ENCODE measurements at regions not wholly inside any gene's neighbourhood (a gene's known extent, or its start where the extent isn't known, plus 50 kb on each side); places are given as distances from the start of the nearest gene placed in this dataset.
A peak's percentile ranks its signal among the peaks of the same experiment; 100 is the strongest.

DNA sequence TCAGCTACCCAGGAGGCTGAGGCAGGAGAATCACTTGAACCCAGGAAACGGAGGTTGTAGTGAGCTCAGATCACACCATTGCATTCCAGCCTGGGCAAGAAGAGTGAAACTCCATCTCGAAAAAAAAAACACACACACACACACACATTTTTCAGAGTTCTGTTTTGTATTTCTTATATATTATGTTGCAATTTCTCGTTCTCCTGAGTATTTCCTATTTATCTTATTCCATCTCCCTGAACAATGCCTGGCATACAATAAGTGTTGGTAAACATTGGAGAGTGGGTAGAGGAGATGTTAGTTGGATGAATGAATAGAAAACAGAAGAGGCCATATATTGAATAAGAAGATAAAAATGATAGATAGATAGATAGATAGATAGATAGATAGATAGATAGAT, 167.8 kb upstream of the CDH5 start:
- ATAC-seq (ENCODE audit: low read depth in 2 of 2) (no peak), DNase-seq (no peak)
- Mint-ChIP-seq H3K4me1 (no peaks in the 10 kb centered on the region), H3K27ac (no peak overlapping the region), H3K4me3 (no peak overlapping the region), H3K9me3 (no peaks in the 10 kb centered on the region), H3K36me3 (no peaks in the 10 kb centered on the region), H3K27me3 (peaks cover 0 to 14% (median 4%) of the 10 kb centered on the region in 3 donors)

DNA sequence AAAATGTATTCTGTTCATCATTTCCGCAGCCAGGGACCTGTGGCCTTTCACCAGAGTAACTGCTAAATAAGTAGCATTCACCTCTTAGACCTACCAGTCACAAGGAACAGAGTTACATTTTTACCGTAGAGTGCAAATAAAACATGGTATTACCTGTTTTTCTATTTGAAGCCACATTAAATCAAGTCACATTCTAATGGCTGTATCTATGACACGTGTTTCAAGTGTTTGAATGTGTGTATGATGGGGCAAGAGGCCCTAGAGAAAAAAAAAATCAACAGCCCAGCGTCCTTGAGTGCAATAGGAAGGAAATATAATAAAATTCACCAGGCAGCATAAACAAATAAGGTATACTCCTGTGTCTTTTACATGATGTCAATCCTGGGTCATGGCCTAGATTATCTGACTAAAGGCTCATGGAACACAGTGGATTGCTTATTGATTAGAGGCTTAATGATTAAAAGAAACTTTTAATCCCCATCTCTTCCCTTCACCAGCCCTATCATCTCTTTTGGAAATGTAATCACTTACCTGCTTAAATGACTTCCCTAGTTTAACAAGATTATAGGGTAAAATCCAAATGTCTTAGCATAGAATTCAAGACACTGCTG, 168.7 kb upstream of the CDH5 start:
- Mint-ChIP-seq H3K27ac (no peak overlapping the region), H3K27me3 (peaks cover 0 to 14% (median 4%) of the 10 kb centered on the region in 3 donors), H3K9me3 (no peaks in the 10 kb centered on the region), H3K4me3 (no peak overlapping the region), H3K4me1 (no peaks in the 10 kb centered on the region), H3K36me3 (no peaks in the 10 kb centered on the region)
- ATAC-seq (ENCODE audit: low read depth in 2 of 2): no peak
- no peak for DNase-seq

DNA sequence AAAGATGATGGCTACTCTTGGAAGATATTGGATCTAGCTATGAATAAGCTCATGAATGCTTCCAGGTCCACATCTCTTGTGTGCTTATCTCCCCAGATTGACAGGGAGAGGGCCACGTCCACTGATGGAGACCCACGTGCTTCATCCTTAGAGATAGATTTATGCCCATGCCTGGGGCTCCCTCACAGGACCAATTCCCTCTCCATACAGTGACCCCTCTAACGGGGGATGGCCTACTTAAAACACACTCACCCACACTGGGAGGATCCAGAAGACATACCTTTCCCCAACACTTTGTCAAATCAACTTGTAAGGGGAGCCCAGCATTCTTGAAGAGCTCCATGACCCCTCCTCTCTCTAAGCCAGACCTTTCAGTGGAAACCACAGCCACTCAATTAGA, 169.7 kb upstream of the CDH5 start:
- Mint-ChIP-seq H3K4me1 (no peaks in the 10 kb centered on the region), H3K27ac (no peak overlapping the region), H3K27me3 (peaks cover 0 to 14% (median 7%) of the 10 kb centered on the region in 3 donors), H3K4me3 (no peak overlapping the region), H3K36me3 (no peaks in the 10 kb centered on the region), H3K9me3 (peaks cover 0 to 4% (median 0%) of the 10 kb centered on the region in 7 donors)
- no peak for DNase-seq
- no peak for ATAC-seq (ENCODE audit: low read depth in 2 of 2)

DNA sequence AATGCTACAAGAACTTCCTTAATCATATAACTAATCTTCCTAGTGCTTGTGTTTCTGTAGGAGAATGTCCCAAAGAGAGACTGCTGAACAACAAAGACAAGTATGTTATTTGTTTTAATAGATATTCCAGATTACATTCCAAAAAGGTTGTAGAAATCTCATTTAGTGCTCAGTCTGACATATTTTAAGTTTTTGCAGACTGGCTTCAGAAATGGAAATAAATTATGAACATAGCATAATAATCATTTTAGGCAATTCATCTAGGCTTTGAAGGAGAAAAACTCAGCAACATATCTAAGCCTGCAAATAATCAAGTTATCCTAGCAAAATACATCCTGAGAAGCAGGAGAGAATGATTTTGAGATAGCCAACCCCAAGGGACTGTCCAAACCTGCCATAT, 171.6 kb upstream of the CDH5 start:
- Mint-ChIP-seq H3K4me3 (no peak overlapping the region), H3K9me3 (peaks cover 0 to 11% (median under 1%) of the 10 kb centered on the region in 7 donors), H3K36me3 (no peaks in the 10 kb centered on the region), H3K27me3 (peaks cover 7 to 14% (median 8%) of the 10 kb centered on the region in 3 donors), H3K27ac (no peak overlapping the region), H3K4me1 (no peaks in the 10 kb centered on the region)
- no peak for DNase-seq
- no peak for ATAC-seq (ENCODE audit: low read depth in 2 of 2)

DNA sequence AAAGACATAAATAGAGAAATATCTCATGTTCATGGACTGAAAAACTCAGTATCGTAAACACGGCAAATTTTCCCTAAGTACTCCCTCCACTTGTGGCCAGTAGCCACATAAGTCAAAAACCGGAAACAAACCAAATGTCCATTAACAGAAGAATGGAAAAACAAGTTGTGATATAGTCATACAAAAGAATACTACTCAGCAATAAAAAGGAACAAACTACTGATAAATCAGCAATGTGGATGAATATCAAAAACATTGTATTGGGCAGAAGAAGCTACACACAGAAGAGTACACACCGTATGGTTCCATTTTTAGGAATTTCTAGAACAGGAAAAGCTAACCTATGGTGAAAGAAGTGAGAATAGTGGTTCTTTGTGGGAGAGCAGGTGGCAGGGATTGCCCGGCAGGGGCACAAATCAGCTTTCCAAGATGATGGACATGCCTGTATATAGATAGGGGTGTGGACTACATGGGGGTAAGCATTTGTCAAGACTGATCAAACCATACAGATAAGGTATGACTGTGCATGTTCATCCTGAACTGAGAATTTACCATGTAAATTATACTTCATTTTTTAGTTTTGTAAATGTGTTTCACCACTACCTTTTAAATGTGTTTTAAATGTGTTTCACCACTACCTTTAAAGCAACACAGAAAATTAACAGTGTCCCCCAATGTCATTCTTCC, 172.8 kb upstream of the CDH5 start:
- DNase-seq (no peak), ATAC-seq (ENCODE audit: low read depth in 2 of 2) (no peak)
- peak overlapping the region in 1 of 6 donors; percentile 10 for H3K27ac Mint-ChIP-seq
- H3K9me3 Mint-ChIP-seq: peaks cover 0 to 11% (median 1%) of the 10 kb centered on the region in 7 donors
- peaks cover 7 to 14% (median 11%) of the 10 kb centered on the region in 3 donors for H3K27me3 Mint-ChIP-seq
- no peaks in the 10 kb centered on the region for H3K36me3 Mint-ChIP-seq
- no peak overlapping the region for H3K4me3 Mint-ChIP-seq
- no peaks in the 10 kb centered on the region for H3K4me1 Mint-ChIP-seq

DNA sequence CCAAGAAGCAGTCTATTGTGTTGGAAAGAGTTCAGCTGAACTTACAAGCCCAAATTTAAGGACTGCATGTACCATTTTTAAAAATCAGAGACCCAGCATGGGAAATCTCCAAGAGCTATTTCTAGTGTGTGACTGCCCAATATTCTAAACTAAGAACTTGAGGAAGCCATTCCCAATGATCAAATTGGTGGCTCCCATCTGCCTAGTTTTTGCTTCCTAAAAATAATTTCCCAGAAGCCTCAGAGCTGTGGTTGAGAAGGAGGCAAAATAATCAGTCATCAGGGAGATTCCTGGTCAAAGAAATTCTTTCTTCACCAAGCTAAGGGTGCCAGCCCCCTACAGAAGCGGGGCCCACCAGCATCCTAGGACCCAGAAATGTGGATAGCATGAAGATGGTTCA, 176.1 kb upstream of the CDH5 start:
- Mint-ChIP-seq H3K36me3 (no peaks in the 10 kb centered on the region), H3K4me1 (no peaks in the 10 kb centered on the region), H3K4me3 (no peak overlapping the region), H3K27me3 (peaks cover 9 to 22% (median 11%) of the 10 kb centered on the region in 3 donors), H3K9me3 (peaks cover 0 to 11% (median 1%) of the 10 kb centered on the region in 7 donors), H3K27ac (no peak overlapping the region)
- DNase-seq (no peak), ATAC-seq (ENCODE audit: low read depth in 2 of 2) (no peak)

DNA sequence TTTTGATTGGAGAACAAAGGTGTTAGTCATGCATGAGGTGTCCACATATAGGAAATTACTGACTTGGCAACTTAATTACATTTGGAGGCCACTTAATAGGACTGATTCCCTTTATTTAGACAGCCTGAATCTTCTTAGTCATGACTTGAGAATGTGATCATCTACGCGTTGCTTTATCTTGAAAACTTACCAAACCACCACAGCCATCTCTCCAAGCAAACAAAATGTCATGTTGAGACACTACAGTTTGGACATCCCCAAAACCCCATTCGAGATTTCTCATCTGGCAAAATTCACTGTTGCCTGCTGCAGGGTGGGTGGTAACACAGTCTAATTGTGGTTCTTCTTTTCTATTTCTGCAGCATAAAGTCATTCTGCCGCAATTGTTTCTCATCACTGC, 176.5 kb upstream of the CDH5 start:
- no peak overlapping the region for H3K4me3 Mint-ChIP-seq
- no peak overlapping the region for H3K27ac Mint-ChIP-seq
- no peaks in the 10 kb centered on the region for H3K36me3 Mint-ChIP-seq
- no peak for ATAC-seq (ENCODE audit: low read depth in 2 of 2)
- peaks cover 0 to 11% (median 1%) of the 10 kb centered on the region in 7 donors for H3K9me3 Mint-ChIP-seq
- peaks cover 9 to 22% (median 11%) of the 10 kb centered on the region in 3 donors for H3K27me3 Mint-ChIP-seq
- DNase-seq: no peak
- no peaks in the 10 kb centered on the region for H3K4me1 Mint-ChIP-seq

DNA sequence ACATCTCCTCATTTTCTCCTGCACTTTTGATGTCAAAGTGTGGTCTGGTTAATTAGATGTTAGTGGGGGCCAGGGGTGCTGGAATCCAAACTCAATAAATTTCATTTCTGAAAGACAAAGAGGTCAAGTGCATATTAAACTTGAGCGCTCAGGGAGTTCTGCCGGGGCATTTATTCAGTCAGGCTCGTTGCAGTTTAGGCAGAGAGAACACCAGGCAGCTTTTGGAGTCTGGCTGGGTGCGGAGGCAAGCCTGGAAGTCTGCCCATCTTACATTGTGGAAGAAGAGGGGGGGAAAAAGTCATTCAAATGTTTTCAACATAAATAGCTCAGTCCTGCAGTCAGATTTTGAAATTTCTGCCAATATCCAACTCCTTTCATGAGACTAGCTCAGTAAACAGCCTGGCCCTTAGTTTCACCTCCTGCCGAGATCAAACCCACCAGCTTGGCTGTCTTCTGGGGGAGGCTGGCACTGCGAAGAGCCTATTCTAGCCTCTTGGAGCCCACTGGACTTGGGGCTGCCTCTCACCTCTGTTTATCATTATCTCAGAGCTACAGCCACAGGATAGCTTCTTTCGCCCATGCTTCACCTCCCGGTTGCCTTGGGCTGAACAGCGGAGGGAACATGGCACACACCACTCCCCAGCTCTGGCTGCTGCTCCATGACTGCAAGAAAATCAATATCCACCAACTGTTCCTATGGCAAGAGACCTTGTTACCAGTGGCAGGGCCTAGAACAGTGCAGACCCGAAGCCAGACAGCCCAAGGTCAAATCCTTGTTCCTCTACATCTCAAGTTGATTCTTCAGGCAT, 177.4 kb upstream of the CDH5 start:
- Mint-ChIP-seq H3K9me3 (peaks cover 0 to 11% (median 1%) of the 10 kb centered on the region in 7 donors), H3K27me3 (peaks cover 9 to 18% (median 11%) of the 10 kb centered on the region in 3 donors), H3K27ac (no peak overlapping the region), H3K4me1 (no peaks in the 10 kb centered on the region), H3K4me3 (no peak overlapping the region), H3K36me3 (no peaks in the 10 kb centered on the region)
- ATAC-seq (ENCODE audit: low read depth in 2 of 2) (no peak), DNase-seq (no peak)

DNA sequence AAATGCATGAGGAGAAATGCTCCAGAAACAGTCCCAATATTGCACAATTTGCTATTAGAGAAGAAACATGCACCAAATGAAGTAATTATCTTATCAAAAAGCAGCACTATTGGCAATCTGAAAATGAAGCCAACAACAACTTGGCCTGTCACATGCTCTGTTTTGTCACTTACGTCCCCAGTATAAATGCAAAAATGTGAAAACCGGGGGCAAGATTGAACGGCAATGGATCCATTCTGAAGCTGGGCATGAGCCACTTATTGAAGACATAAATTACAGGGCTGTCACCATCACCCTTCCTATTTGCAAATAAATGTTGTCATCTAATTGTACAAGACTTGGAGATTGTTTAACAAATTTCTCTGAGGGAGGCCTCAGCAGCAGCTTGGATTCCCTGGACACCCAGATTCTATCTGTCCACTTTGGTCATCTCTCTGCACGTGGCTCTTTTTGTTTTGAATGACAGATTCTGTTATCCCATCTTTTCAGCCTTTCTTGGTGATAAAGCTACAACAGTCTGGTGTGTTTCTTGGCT, 180.2 kb upstream of the CDH5 start:
- Mint-ChIP-seq H3K27me3 (peaks cover 9 to 12% (median 11%) of the 10 kb centered on the region in 3 donors), H3K27ac (no peak overlapping the region), H3K9me3 (peaks cover 0 to 14% (median 1%) of the 10 kb centered on the region in 7 donors), H3K4me1 (no peaks in the 10 kb centered on the region), H3K4me3 (no peak overlapping the region), H3K36me3 (no peaks in the 10 kb centered on the region)
- ATAC-seq (ENCODE audit: low read depth in 2 of 2) (no peak), DNase-seq (no peak)

DNA sequence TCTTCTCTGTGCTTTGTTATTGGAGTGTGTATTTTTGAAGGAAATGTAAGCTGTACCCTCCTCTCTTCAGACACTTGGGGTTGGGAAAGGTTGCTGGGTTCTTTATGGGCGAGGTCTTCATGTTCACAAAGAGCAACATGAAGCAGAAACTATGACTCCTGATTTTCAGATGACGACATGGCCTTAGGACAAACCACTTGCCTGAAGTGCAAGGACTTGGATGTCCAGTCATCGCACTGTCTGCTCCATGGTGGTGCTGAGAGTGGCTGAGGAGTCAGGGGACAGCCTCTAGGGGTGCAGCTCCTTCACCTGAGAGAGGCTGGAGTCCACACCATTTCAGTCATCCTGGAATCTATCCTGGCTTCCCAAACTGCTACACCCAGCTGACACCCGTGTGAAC, 183.9 kb upstream of the CDH5 start:
- peaks cover under 1 to 4% (median 3%) of the 10 kb centered on the region in 3 donors for H3K27me3 Mint-ChIP-seq
- H3K4me3 Mint-ChIP-seq: no peak overlapping the region
- peaks cover 3 to 29% (median 10%) of the 10 kb centered on the region in 7 donors for H3K9me3 Mint-ChIP-seq

DNA sequence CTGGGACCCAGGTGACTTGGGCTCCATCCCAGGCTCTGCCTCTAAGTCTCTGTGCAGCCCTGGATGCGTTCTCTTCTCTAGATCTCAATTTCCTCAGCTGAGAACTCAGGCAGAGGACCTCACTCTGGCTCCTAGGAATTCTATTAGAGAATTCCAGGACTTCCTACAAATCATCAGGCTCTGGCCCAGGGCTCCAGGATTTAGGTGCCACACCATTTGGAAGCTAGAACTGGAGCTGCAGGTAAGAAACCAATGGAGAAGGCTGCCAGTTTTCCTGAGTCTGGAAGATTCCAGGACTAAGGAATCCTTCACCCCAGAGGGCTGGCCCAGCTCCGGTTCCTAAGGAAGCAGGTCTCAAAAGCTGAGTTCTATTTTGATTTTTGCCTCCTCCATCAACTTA, 189.8 kb upstream of the CDH5 start:
- DNase-seq: no peak
- H3K9me3 Mint-ChIP-seq: peaks cover 3 to 30% (median 9%) of the 10 kb centered on the region in 7 donors
- H3K27ac Mint-ChIP-seq: peak overlapping the region in 1 of 6 donors; percentile 54
- H3K4me1 Mint-ChIP-seq: no peaks in the 10 kb centered on the region
- H3K36me3 Mint-ChIP-seq: no peaks in the 10 kb centered on the region
- H3K4me3 Mint-ChIP-seq: no peak overlapping the region
- no peak for ATAC-seq (ENCODE audit: low read depth in 2 of 2)
- H3K27me3 Mint-ChIP-seq: peaks cover 4 to 14% (median 7%) of the 10 kb centered on the region in 3 donors

More for the DNA sequence above, 183.9 kb upstream of the CDH5 start:
- no peaks in the 10 kb centered on the region for H3K36me3 Mint-ChIP-seq
- DNase-seq (no peak), ATAC-seq (ENCODE audit: low read depth in 2 of 2) (no peak)
- H3K4me1 Mint-ChIP-seq: no peaks in the 10 kb centered on the region
- no peak overlapping the region for H3K27ac Mint-ChIP-seq

DNA sequence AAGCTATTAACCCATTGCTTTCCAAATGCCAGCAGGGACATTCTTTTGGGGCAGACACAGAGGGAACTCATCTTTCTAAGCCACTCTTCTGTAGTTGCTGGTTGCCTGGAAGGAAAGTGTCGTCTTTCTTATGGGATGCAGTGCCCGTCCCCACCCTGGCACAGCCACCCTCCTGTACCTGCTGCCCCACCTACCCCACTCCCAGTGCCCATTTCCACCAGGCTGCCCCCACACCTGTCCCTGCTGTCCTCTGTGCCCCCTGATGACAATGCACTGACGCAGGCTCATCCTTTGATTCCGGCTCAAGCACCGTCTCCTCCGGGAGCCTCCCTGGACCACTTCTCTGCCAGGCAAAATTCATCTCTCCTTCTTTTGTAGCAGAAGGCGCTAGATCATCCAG, 190.4 kb upstream of the CDH5 start:
- peaks cover 4 to 14% (median 7%) of the 10 kb centered on the region in 3 donors for H3K27me3 Mint-ChIP-seq
- ATAC-seq (ENCODE audit: low read depth in 2 of 2) (no peak), DNase-seq (no peak)
- no peak overlapping the region for H3K4me3 Mint-ChIP-seq
- no peaks in the 10 kb centered on the region for H3K4me1 Mint-ChIP-seq
- H3K27ac Mint-ChIP-seq: no peak overlapping the region
- peaks cover 3 to 25% (median 9%) of the 10 kb centered on the region in 7 donors for H3K9me3 Mint-ChIP-seq
- H3K36me3 Mint-ChIP-seq: no peaks in the 10 kb centered on the region

DNA sequence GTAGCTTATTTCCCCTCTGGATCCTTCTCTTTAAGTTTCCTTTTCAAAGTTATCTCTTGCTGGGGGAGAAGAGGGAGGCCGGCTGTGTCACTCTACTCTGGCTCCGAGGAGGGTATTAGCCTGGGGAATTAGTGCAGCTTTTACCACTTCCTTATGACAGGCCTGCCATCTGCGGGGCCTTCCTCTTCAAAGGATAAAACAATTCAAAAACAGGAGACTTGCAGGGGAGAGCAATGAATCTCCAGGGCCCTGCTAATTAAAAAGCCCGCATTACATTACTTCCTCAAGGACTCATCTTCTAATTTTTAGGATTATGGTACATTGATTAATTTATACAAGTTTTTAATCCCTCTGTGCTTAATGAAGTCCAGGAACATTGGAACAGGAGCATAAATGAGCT, 190.9 kb upstream of the CDH5 start:
- Mint-ChIP-seq H3K4me3 (no peak overlapping the region), H3K27me3 (peaks cover 4 to 14% (median 7%) of the 10 kb centered on the region in 3 donors), H3K36me3 (no peaks in the 10 kb centered on the region), H3K9me3 (peaks cover 3 to 25% (median 9%) of the 10 kb centered on the region in 7 donors), H3K27ac (no peak overlapping the region), H3K4me1 (no peaks in the 10 kb centered on the region)
- no peak for DNase-seq
- ATAC-seq (ENCODE audit: low read depth in 2 of 2): no peak

All from naive B cell (primary cell).